Keratinocyte (primary cell): ENCODE measurements at regions not wholly inside any gene's neighbourhood (a gene's known extent, or its start where the extent isn't known, plus 50 kb on each side); places are given as distances from the start of the nearest gene placed in this dataset.

Experiments used
- DNase-seq: peaks from one replicate; pipeline ENCODE4 v3.0.0-alpha.2; 2011; ENCODE audit warnings: low read depth, missing footprints, low spot score
- FAIRE-seq: peaks from 2 replicates; lab custom pipeline; 2011; peaks lifted over from hg19 to GRCh38; lab: Jason Lieb, UNC
- H2AFZ ChIP-seq: 2 replicates; pipeline ENCODE4 v1.6.0; 2012; ENCODE audit warnings: low read length, control low read depth, inconsistent platforms; ENCODE audit not compliant: control insufficient read depth
- H3K27ac ChIP-seq: 2 replicates; pipeline ENCODE4 v1.5.1; 2011; ENCODE audit warnings: low read length; ENCODE audit not compliant: control insufficient read depth, insufficient read depth
- H3K27me3 ChIP-seq: 3 replicates; pipeline ENCODE4 v1.6.0; 2011; ENCODE audit warnings: low read length; ENCODE audit not compliant: control insufficient read depth, insufficient read depth; ENCODE audit errors: extremely low read depth
- H3K36me3 ChIP-seq, 2 experiments: 2 replicates in 1 of 2; 3 replicates in 1 of 2; pipeline ENCODE4 v1.5.1; 2011; ENCODE audit warnings: low read length in 2 of 2, mild to moderate bottlenecking in 1 of 2; ENCODE audit not compliant: control insufficient read depth in 2 of 2, insufficient read depth in 2 of 2; ENCODE audit errors: extremely low read depth in 1 of 2
- H3K4me1 ChIP-seq: 3 replicates; pipeline ENCODE4 v1.5.1; 2011; ENCODE audit warnings: low read length; ENCODE audit not compliant: control insufficient read depth, insufficient read depth; ENCODE audit errors: extremely low read depth
- H3K4me2 ChIP-seq: 3 replicates; pipeline ENCODE4 v1.6.0; 2011; ENCODE audit warnings: low read depth, low read length; ENCODE audit not compliant: control insufficient read depth, insufficient read depth; ENCODE audit errors: extremely low read depth
- H3K4me3 ChIP-seq, 3 experiments: fragments of 200-600 bp in 1 of 3; sonication (generic) in 1 of 3; 2 replicates in 2 of 3; 3 replicates in 1 of 3; pipeline ENCODE4 v1.5.1; 2011 to 2016; ENCODE audit warnings: low read length in 3 of 3, mild to moderate bottlenecking in 3 of 3, control low read depth in 2 of 3, inconsistent platforms in 1 of 3, low read depth in 1 of 3, mixed read lengths in 1 of 3, mixed run types in 1 of 3, moderate library complexity in 1 of 3; ENCODE audit not compliant: control insufficient read depth in 2 of 3, insufficient read depth in 2 of 3; ENCODE audit errors: extremely low read depth in 1 of 3
- H3K79me2 ChIP-seq: 2 replicates; pipeline ENCODE4 v1.6.0; 2012; ENCODE audit warnings: low read length; ENCODE audit not compliant: control insufficient read depth, insufficient read depth
- H3K9ac ChIP-seq: 3 replicates; pipeline ENCODE4 v1.6.0; 2011; ENCODE audit warnings: low read length; ENCODE audit not compliant: control insufficient read depth, insufficient read depth; ENCODE audit errors: extremely low read depth
- H3K9me1 ChIP-seq: 3 replicates; pipeline ENCODE4 v1.6.0; 2011; ENCODE audit warnings: low read length; ENCODE audit not compliant: control insufficient read depth, insufficient read depth; ENCODE audit errors: extremely low read depth
- H3K9me3 ChIP-seq: 2 replicates; pipeline ENCODE4 v1.5.1; 2012; ENCODE audit warnings: low read depth, low read length; ENCODE audit not compliant: control insufficient read depth
- H4K20me1 ChIP-seq: 3 replicates; pipeline ENCODE4 v1.6.0; 2011; ENCODE audit warnings: low read length; ENCODE audit not compliant: control insufficient read depth, insufficient read depth; ENCODE audit errors: extremely low read depth
- EZH2 ChIP-seq: IDR thresholded peaks from one replicate; pipeline ENCODE4 v1.6.1; 2012; ENCODE audit warnings: inconsistent platforms, mild to moderate bottlenecking, low read length, moderate library complexity
- dilution Hi-C: fragments of 300-500 bp; cut with MboI; formaldehyde crosslinking; loops from one replicate; pipeline ENCODE4 v1.7.0; 2020; ENCODE audit warnings: low sequenced_read_pairs; ENCODE audit not compliant: extremely low pct_ligation_motif_present
- TF ChIP-seq, protein P1 (sequence below), 3 experiments: IDR thresholded peaks in 1 of 3; conservative IDR thresholded peaks in 1 of 3; optimal IDR thresholded peaks in 1 of 3; 2 replicates in 2 of 3; 3 replicates in 1 of 3; pipeline versions ENCODE3 to v1.5.1; 2011; ENCODE audit warnings: low read length in 3 of 3, mild to moderate bottlenecking in 3 of 3, moderate library complexity in 2 of 3, control low read depth in 1 of 3, inconsistent platforms in 1 of 3; ENCODE audit not compliant: insufficient read depth in 2 of 3; ENCODE audit errors: extremely low read depth in 1 of 3

DNA sequence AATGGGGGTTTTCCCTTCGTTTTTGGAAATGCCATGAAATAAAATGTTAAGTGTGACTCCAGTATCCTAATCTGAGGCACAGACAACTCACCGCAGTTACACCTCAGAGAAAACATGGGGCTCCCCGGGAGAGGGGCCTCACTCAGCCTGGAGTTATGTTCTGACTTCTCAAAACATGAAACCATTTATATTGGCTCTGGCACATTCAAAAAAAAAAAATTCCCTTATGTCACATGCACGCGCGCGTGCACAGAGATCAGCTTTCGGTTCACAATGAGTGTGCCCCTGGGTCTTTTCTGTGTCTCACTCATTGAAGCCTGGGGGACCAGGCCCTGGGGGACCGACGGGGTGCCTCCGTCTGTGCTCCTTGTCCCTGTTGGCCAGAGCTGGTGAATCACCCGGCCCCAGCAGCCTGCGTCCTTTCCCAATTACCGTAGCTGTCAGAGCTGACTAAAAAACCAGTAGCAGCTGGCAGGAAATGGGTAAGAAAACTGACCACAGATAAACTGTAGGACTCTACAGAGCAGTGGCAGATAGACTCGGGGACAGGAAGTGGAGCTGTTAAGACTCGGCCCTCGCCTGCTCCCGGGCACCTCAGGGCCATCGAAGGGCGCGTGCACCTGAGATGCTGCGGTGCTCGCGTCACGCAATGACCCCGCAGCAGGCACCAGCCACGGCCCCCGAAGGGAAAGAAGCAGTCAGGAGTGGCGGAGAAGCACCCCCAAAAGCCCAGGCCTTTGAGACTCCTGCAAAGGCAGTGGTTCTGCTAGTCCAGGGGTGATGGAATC, 138.3 kb upstream of the ID2 start:
- no peak for FAIRE-seq

DNA sequence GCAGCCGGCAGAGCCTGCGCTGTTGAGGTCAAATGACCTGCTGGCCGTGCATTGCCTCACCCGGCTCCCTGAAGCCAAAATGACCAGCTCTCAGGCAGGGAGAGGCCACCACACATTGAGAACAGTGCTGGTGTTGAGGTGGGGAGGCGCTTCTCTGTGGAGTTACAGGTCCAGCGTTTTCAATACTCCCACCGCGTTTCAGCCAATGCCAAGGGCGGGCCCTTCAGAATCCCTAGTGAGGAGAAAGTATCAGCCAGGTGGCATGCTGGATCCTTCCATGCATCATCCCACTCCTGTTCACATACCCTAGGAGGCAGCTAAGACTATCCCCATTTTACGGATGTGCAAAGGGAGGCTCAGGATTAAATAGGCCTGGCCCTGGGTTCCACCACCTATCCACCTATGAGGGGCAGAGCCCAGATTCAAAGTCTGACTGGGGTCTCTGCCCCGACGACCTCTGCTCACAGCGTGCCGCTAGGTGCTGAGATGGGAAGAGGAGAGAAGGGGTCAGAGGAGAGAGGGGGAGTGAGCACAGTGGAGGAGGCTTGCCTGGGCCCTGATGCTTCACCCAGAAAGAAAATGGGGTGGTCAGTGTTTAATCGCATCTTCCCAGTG, 137.6 kb upstream of the ID2 start:
- H3K4me3 ChIP-seq = no peak overlapping the region
- H3K36me3 ChIP-seq = no peaks in the 10 kb centered on the region
- H3K9me3 ChIP-seq = no peaks in the 10 kb centered on the region
- DNase-seq = no peak
- H3K27ac ChIP-seq = no peak overlapping the region
- no peaks in the 10 kb centered on the region for H3K27me3 ChIP-seq
- no peak for TF ChIP-seq EZH2
- TF ChIP-seq, protein P1, sequence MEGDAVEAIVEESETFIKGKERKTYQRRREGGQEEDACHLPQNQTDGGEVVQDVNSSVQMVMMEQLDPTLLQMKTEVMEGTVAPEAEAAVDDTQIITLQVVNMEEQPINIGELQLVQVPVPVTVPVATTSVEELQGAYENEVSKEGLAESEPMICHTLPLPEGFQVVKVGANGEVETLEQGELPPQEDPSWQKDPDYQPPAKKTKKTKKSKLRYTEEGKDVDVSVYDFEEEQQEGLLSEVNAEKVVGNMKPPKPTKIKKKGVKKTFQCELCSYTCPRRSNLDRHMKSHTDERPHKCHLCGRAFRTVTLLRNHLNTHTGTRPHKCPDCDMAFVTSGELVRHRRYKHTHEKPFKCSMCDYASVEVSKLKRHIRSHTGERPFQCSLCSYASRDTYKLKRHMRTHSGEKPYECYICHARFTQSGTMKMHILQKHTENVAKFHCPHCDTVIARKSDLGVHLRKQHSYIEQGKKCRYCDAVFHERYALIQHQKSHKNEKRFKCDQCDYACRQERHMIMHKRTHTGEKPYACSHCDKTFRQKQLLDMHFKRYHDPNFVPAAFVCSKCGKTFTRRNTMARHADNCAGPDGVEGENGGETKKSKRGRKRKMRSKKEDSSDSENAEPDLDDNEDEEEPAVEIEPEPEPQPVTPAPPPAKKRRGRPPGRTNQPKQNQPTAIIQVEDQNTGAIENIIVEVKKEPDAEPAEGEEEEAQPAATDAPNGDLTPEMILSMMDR (optimal IDR thresholded peaks at IDR 0.05 in 1 of 3, IDR thresholded peaks at IDR 0.05 in 1 of 3, conservative IDR thresholded peaks at IDR 0.05 in 1 of 3; ENCODE audit: extremely low read depth in 1 of 3, insufficient read depth in 2 of 3, low read length in 3 of 3) = no peak
- no peaks in the 10 kb centered on the region for H3K79me2 ChIP-seq
- H4K20me1 ChIP-seq = no peaks in the 10 kb centered on the region
- H2AFZ ChIP-seq = no peak overlapping the region
- H3K9me1 ChIP-seq = no peaks in the 10 kb centered on the region
- FAIRE-seq = no peak
- H3K4me1 ChIP-seq = no peaks in the 10 kb centered on the region
- no peak overlapping the region for H3K4me2 ChIP-seq
- no peak overlapping the region for H3K9ac ChIP-seq
- dilution Hi-C loops = no loop called here

More for the DNA sequence above, 138.3 kb upstream of the ID2 start:
- dilution Hi-C loops = no loop called here
- H3K27me3 ChIP-seq = no peaks in the 10 kb centered on the region
- no peaks in the 10 kb centered on the region for H3K36me3 ChIP-seq
- H3K79me2 ChIP-seq = no peaks in the 10 kb centered on the region
- no peaks in the 10 kb centered on the region for H3K4me1 ChIP-seq
- no peak for TF ChIP-seq EZH2
- TF ChIP-seq, protein P1 (optimal IDR thresholded peaks at IDR 0.05 in 1 of 3, IDR thresholded peaks at IDR 0.05 in 1 of 3, conservative IDR thresholded peaks at IDR 0.05 in 1 of 3; ENCODE audit: extremely low read depth in 1 of 3, insufficient read depth in 2 of 3, low read length in 3 of 3) = no peak
- no peak overlapping the region for H3K27ac ChIP-seq
- no peaks in the 10 kb centered on the region for H3K9me3 ChIP-seq
- H3K4me2 ChIP-seq = no peak overlapping the region
- H3K9ac ChIP-seq = no peak overlapping the region
- no peak overlapping the region for H3K4me3 ChIP-seq
- DNase-seq = no peak
- no peak overlapping the region for H2AFZ ChIP-seq
- H4K20me1 ChIP-seq = no peaks in the 10 kb centered on the region
- no peaks in the 10 kb centered on the region for H3K9me1 ChIP-seq
